ENCODE measurements at regions not wholly inside any gene's neighbourhood (a gene's known extent, or its start where the extent isn't known, plus 50 kb on each side); places are given as distances from the start of the nearest gene placed in this dataset.

DNA sequence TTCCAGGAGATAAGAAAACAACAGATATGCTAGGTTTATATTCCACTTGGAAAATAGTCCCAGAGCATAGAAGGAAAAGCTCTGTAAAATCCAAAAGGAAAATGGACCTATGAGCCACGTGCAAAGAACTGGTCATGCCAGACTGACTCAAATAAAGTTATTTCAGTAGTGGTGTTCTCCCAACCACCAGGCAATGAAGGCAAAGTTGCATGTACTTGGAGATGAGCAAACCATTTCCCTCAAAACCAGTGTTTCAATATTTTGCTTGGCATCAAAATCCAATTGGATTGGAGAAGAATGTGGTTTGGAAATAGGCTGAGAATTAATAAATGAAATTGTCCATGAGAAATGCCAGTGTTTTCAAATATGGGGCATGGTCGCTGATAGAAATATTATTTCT lies 237.5 kb downstream of the ICOS start:
- TF ChIP-seq, protein P1, sequence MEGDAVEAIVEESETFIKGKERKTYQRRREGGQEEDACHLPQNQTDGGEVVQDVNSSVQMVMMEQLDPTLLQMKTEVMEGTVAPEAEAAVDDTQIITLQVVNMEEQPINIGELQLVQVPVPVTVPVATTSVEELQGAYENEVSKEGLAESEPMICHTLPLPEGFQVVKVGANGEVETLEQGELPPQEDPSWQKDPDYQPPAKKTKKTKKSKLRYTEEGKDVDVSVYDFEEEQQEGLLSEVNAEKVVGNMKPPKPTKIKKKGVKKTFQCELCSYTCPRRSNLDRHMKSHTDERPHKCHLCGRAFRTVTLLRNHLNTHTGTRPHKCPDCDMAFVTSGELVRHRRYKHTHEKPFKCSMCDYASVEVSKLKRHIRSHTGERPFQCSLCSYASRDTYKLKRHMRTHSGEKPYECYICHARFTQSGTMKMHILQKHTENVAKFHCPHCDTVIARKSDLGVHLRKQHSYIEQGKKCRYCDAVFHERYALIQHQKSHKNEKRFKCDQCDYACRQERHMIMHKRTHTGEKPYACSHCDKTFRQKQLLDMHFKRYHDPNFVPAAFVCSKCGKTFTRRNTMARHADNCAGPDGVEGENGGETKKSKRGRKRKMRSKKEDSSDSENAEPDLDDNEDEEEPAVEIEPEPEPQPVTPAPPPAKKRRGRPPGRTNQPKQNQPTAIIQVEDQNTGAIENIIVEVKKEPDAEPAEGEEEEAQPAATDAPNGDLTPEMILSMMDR (conservative IDR thresholded peaks at IDR 0.05; ENCODE audit: low read length) = no peak
- no peak for TF ChIP-seq EZH2phosphoT487 (IDR thresholded peaks at IDR 0.05; ENCODE audit: borderline replicate concordance)
